HL-60 (cell line): ENCODE measurements at regions not wholly inside any gene's neighbourhood (a gene's known extent, or its start where the extent isn't known, plus 50 kb on each side); places are given as distances from the start of the nearest gene placed in this dataset.

Experiments
- DNase-seq, 2 experiments: peaks; one replicate each; pipeline ENCODE4 v3.0.0-alpha.2; 2010 to 2020; ENCODE audit warnings: low read depth in 1 of 2, low spot score in 1 of 2
- H3K27ac ChIP-seq: fragments of 250-450 bp; sonication (Bioruptor Pico); replicated peaks from 2 replicates; pipeline ENCODE4 v1.5.1; 2020; ENCODE audit warnings: mild to moderate bottlenecking, moderate library complexity
- H3K27me3 ChIP-seq: fragments of 250-450 bp; sonication (Bioruptor Pico); 2 replicates; pipeline ENCODE4 v1.5.1; 2021; ENCODE audit warnings: mild to moderate bottlenecking, moderate library complexity; ENCODE audit not compliant: insufficient read depth, poor library complexity, severe bottlenecking
- H3K4me3 ChIP-seq: replicated peaks from 2 replicates; pipeline ENCODE4 v1.5.1; 2011; ENCODE audit warnings: mild to moderate bottlenecking, control low read depth, low read length; ENCODE audit not compliant: insufficient read depth
- GABPA ChIP-seq: IDR thresholded peaks from 2 replicates; pipeline ENCODE4 v1.6.1; 2012; ENCODE audit warnings: low read depth
- POLR2AphosphoS5 ChIP-seq: IDR thresholded peaks from 2 replicates; pipeline ENCODE4 v1.6.1; 2012; ENCODE audit warnings: low read depth
- REST ChIP-seq: IDR thresholded peaks from 2 replicates; pipeline ENCODE4 v1.6.1; 2012; ENCODE audit warnings: low read depth; ENCODE audit not compliant: insufficient replicate concordance
- SPI1 ChIP-seq: IDR thresholded peaks from 2 replicates; pipeline ENCODE4 v1.6.1; 2012; ENCODE audit warnings: low read depth, mild to moderate bottlenecking, borderline replicate concordance
- TF ChIP-seq, protein P1 (sequence below): IDR thresholded peaks from one replicate; pipeline ENCODE4 v1.5.1; 2011; ENCODE audit warnings: low read length, control low read depth, inconsistent platforms; ENCODE audit not compliant: insufficient read depth

DNA sequence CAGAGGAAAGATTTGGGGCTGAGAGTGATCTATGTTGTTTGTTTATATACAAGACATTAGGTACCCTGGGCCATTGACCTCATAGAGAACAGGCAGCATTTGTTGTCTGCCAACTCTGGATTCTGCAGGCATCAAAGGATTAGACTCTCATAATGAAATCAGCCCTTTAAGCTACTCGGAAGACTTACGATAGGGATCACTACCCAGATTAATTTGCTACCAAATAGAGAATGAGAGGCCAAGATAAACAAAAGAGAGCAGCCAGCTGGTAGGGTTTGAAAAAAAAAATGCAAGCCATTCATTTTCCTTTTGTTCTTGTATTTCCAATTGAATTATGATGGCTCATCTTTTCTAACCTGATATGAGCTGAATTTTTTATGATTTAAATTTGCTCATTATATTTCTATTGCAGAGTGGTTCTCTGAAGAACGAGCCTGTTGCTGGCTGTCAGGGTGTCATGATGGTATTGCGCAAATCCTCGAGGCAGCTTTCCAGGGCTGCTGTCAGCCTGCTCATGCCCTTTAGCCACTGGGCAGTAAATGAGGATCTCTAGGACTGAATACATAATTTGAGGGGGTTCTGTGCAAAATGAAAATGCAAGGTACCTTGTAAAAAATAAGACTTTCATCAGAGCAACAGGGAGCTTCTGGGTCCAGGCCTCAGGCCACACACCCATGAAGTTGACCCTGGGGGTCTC, 116.4 kb upstream of the KCNJ15 start:
- H3K27me3 ChIP-seq: no peaks in the 10 kb centered on the region
- DNase-seq: no peak
- no peak for TF ChIP-seq GABPA
- TF ChIP-seq, protein P1, sequence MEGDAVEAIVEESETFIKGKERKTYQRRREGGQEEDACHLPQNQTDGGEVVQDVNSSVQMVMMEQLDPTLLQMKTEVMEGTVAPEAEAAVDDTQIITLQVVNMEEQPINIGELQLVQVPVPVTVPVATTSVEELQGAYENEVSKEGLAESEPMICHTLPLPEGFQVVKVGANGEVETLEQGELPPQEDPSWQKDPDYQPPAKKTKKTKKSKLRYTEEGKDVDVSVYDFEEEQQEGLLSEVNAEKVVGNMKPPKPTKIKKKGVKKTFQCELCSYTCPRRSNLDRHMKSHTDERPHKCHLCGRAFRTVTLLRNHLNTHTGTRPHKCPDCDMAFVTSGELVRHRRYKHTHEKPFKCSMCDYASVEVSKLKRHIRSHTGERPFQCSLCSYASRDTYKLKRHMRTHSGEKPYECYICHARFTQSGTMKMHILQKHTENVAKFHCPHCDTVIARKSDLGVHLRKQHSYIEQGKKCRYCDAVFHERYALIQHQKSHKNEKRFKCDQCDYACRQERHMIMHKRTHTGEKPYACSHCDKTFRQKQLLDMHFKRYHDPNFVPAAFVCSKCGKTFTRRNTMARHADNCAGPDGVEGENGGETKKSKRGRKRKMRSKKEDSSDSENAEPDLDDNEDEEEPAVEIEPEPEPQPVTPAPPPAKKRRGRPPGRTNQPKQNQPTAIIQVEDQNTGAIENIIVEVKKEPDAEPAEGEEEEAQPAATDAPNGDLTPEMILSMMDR: no peak
- no peak for TF ChIP-seq REST
- no peak for TF ChIP-seq POLR2AphosphoS5
- no peak for TF ChIP-seq SPI1
- no peak overlapping the region for H3K4me3 ChIP-seq
- no peak overlapping the region for H3K27ac ChIP-seq

- 0 out of 2 replicates have a peak, but pooled peaks have one; percentile 5 for TF ChIP-seq SPI1
- TF ChIP-seq POLR2AphosphoS5: no peak
- no peak for TF ChIP-seq REST
- no peak for DNase-seq
- Histone ChIP-seq H3K4me3 (no peak overlapping the region), H3K27me3 (peaks cover 2% of the 10 kb centered on the region), H3K27ac (no peak overlapping the region)
These were observed 114.6 kb upstream of the KCNJ15 start for GRCh38 chr21:38142224-38142623.

GRCh38 chr21:38144193-38144592, 112.6 kb upstream of the KCNJ15 start:
- Histone ChIP-seq H3K27ac (no peak overlapping the region), H3K4me3 (no peak overlapping the region), H3K27me3 (peaks cover 2% of the 10 kb centered on the region)
- no peak for TF ChIP-seq POLR2AphosphoS5
- TF ChIP-seq REST: no peak
- TF ChIP-seq SPI1: no peak
- no peak for TF ChIP-seq GABPA
- TF ChIP-seq, protein P1: no peak
- DNase-seq: no peak
